ENCODE measurements at regions not wholly inside any gene's neighbourhood (a gene's known extent, or its start where the extent isn't known, plus 50 kb on each side); places are given as distances from the start of the nearest gene placed in this dataset.
A peak's percentile ranks its signal among the peaks of the same experiment; 100 is the strongest.

DNA sequence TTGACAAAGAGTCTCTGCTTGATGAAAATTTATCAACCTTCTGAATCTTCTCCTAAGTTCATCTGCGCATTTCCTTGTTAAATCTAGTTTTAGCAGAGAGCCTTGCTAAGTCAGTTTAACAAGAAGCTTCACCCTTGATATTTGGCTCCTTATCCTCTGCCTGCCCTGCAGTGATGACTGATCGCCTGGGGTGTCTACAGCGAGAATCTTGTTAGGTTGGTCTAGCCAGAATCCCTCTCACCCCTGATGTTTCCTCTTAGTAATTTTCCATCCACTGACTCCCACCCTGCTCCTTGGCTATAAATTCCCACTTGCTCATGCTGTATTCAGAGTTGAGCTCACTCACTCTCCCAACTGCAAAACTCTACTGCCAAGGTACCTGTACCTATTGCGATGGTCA lies 114.1 kb downstream of the TENT5A start:
- H3K9me3 Mint-ChIP-seq: peaks cover 9% of the 10 kb centered on the region
- no peak for DNase-seq (ENCODE audit: extremely low spot score, unreplicated experiment)
- H3K27me3 Mint-ChIP-seq: no peaks in the 10 kb centered on the region
- H3K27ac Mint-ChIP-seq: peak overlapping the region; percentile 30
- no peaks in the 10 kb centered on the region for H3K4me1 Mint-ChIP-seq (ENCODE audit: unreplicated experiment)
- peaks cover 5% of the 10 kb centered on the region for H3K36me3 Mint-ChIP-seq
- no peak overlapping the region for H3K4me3 Mint-ChIP-seq
- TF ChIP-seq CTCF (conservative IDR thresholded peaks at IDR 0.05): no peak

- Mint-ChIP-seq H3K4me3 (no peak overlapping the region), H3K27me3 (no peaks in the 10 kb centered on the region), H3K27ac (no peak overlapping the region), H3K36me3 (peaks cover 5% of the 10 kb centered on the region), H3K9me3 (peaks cover 9% of the 10 kb centered on the region), H3K4me1 (ENCODE audit: unreplicated experiment) (no peaks in the 10 kb centered on the region)
- TF ChIP-seq CTCF (conservative IDR thresholded peaks at IDR 0.05): no peak
- no peak for DNase-seq (ENCODE audit: extremely low spot score, unreplicated experiment)
Measured at GRCh38 chr6:81636930-81637568, 115.4 kb downstream of the TENT5A start.

DNA sequence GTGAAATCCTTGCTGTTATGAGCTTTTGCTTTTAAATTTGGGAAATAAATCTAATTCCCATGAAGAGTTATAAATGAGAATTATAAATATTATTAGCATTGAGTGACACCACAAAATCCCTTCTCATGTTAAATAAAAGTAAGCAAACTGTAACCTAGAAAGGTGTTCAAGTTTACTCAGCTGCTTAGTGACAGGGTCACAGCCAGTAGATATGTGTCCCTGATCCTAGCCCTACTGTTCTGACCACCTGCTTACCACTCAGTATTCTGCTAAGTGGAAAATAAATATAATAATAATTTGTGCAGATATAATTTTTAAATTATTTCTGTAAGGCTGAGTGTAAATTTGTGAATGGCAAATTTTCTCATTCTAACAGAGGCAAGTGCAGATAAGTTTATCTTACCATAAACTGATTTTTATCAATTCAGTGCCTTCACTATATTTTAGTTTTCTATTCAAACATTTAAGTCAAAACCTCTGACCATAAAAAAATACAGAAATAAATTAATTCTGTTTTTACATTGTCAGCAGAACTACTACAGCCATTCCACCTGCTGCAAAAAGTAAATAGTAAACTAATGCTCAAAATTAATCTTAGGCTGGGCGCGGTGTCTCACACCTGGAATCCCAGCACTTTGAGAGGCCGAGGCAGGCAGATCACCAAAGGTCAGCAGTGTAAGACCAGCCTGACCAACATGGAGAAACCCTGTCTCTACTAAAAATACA lies 118.2 kb downstream of the TENT5A start:
- no peak for DNase-seq (ENCODE audit: extremely low spot score, unreplicated experiment)
- H3K27ac Mint-ChIP-seq: no peak overlapping the region
- no peak for TF ChIP-seq CTCF (conservative IDR thresholded peaks at IDR 0.05)
- no peaks in the 10 kb centered on the region for H3K36me3 Mint-ChIP-seq
- H3K27me3 Mint-ChIP-seq: no peaks in the 10 kb centered on the region
- no peaks in the 10 kb centered on the region for H3K4me1 Mint-ChIP-seq (ENCODE audit: unreplicated experiment)
- no peaks in the 10 kb centered on the region for H3K9me3 Mint-ChIP-seq
- no peak overlapping the region for H3K4me3 Mint-ChIP-seq

DNA sequence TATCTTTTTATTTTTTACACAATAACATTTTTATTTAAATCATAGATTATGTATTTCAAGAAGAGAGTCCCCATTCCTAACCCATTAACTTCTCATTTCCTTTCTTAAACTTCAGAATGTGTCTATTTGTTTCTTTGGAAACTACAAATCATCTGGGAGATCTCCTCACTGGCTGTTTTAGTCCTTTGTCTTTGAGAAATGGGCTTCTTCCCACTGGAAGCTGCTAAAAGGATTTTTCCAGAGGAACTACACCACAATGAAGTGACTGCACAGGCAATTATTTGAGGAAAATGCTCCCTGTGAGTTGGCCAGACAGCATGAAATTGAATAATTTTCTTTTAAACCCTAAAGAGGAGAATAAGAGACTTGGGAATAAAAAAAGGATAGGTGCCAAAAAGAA lies 119.1 kb downstream of the TENT5A start:
- TF ChIP-seq CTCF (conservative IDR thresholded peaks at IDR 0.05): no peak
- Mint-ChIP-seq H3K9me3 (no peaks in the 10 kb centered on the region), H3K36me3 (no peaks in the 10 kb centered on the region), H3K4me3 (no peak overlapping the region), H3K4me1 (ENCODE audit: unreplicated experiment) (no peaks in the 10 kb centered on the region), H3K27me3 (no peaks in the 10 kb centered on the region), H3K27ac (no peak overlapping the region)
- DNase-seq (ENCODE audit: extremely low spot score, unreplicated experiment): no peak

GRCh38 chr6:81630719-81631118 lies 121.8 kb downstream of the TENT5A start:
- TF ChIP-seq CTCF (conservative IDR thresholded peaks at IDR 0.05): no peak
- no peak overlapping the region for H3K4me3 Mint-ChIP-seq
- H3K4me1 Mint-ChIP-seq (ENCODE audit: unreplicated experiment): no peaks in the 10 kb centered on the region
- H3K9me3 Mint-ChIP-seq: no peaks in the 10 kb centered on the region
- H3K27ac Mint-ChIP-seq: no peak overlapping the region
- no peak for DNase-seq (ENCODE audit: extremely low spot score, unreplicated experiment)
- H3K27me3 Mint-ChIP-seq: no peaks in the 10 kb centered on the region
- H3K36me3 Mint-ChIP-seq: no peaks in the 10 kb centered on the region
